ENCODE measurements at regions not wholly inside any gene's neighbourhood (a gene's known extent, or its start where the extent isn't known, plus 50 kb on each side); places are given as distances from the start of the nearest gene placed in this dataset.
A peak's percentile ranks its signal among the peaks of the same experiment; 100 is the strongest.
"Not testable (repeated sequence)": the region's sequence is repeated elsewhere in the genome, so short reads cannot be mapped to it uniquely, and the experiment has no call there.

DNA sequence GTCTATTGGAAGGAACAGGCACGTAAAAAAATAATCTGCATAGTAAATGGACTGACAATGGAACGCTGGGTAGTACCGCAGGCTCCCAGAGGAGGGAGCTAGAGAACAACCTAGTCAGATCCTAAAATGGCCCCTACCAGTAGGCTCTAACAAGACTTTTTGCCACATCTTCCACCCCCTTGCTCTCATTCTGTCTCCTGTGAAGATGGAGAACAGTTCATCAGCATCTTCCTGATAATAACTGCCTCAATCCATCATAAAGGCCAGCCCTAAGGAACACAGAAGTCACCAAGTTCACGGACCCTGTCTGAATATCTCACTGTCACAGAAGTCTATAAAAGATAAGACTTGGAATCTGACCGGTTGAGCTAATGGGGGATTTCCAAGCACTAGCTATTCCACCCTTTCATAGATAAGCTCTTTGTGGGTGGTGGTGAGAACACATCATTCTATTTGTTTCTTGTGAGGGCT is 133.4 kb downstream of the SLC1A3 start:
- peak; percentile 96 for DNase-seq

DNA sequence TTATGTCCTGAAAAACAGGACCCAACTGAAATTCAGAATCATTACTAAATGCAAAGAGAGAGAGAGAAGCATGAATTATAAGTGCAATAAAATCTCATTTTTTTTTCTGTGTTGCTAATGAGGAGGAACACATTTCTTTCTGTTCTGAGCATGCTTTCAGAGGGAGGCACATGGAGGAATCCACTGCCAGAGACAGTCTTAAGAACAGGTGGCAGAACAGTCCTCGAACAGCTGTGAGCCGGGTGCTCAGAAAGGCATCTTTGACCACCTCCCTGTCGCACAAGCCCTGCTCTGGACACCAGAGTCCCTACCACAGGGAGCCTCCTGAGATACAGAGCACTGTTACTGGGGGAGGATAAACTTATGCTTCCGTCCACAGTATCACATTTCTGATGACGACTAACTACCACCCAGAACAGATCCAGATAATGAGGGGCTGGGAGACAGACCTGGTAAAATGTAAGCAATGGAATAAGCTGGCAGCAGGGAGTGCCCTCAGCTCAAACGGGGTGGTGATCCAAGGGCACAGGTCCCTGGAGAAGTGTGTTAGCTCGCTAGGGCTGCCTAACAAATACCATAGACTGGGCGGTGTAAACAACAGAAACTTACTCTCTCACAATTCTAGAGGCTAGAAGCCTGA is 134.0 kb downstream of the SLC1A3 start:
- peak; percentile 90 for DNase-seq

DNA sequence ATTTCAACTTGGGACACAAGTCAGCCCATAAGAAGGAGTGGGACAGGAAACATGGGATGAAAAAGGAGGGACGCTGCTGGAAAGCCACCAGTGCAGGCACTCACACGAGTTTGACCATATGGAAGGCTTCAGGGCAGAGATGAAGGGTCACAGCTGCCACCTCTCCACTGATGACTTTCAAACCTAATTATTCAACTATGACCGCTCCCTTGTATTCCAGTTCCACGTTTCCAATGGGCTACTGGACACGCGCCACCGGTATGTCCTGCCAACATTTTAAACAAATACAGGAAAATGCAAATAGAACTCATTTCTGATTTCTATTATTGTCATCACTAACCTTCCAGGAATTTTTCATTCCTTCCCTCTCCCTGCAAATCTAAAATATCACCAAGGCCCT is 134.7 kb downstream of the SLC1A3 start:
- DNase-seq: peak; percentile 57

DNA sequence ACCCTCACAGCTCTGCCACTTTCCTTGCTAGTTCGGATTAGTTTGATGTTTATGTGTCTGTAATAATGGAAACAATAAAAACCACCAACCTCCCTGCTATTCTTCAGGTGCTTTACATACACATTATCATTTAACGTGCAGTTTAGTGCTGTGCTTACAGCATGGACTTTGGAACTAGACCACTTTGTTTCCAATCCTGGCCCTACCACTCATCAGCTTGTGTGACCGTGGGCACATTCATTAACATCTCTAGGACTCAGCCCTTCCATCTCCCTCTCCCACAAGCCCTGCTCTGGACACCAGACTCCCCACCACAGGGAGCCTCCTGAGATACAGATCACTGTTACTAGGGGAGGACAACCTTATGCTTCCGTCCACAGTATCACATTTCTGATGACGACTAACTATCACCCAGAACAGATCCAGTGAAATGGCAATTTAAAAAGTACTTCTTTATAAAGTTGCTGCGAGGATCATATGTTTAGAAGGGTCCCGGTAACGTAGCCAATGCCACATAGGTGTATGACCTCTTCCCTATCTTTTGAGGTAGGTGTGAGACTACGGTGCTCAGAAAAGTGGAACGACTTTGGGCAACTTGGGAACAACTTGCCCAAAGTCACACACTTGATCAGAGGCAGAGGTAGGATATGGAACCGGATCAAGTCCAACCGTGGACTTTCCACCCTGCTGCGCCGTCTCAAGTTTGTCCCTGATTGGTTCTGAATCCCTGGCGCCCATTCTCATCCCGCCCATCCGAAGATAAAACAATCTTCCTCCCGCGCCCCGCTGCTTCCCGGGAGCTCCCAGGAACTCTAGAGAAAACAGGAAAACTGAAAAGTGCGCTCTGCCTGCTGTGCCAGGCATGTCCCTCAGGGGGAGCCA is 132.4 kb upstream of the NIPBL start:
- DNase-seq: peak; percentile 84

DNA sequence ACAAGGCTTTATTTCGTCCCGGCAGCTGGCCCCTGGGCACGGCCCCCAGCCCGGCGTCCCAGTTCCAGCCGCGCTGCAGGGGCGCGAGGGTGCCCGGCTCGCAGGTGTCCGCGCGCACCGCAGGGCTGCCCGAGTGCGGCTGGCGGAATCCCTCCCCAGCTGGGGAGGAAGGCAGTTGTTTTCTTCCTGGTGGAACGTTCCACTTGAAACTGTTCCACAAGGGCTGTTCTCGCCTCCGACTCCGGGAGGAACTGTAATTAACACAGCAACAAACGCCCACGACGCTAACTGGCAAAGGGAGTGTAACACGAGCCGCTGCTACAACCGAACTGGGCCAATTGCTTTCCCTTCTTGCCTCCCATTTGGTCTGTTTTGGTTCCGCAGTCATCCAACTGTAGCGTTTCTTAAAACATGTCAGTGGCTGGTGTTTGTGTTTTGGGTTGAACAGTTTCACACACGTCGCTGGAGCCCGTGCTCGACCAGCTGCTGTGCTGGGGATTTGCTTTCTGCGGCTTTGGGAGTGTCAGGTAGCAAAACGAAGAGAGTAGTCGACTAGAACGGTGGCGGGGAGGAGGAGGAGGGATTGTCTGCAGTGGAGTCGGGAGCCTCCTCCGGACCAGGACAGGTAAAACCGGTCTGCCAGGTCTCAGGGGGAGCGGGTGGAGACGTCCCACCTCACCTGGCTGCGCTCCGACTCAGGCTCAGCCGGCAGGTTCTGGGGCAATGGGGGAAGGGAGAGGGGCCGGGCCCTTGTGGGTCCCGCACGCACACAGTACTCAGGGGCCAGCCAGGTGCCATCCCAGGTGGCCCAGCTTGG is 131.6 kb upstream of the NIPBL start:
- DNase-seq: peak; percentile 84

DNA sequence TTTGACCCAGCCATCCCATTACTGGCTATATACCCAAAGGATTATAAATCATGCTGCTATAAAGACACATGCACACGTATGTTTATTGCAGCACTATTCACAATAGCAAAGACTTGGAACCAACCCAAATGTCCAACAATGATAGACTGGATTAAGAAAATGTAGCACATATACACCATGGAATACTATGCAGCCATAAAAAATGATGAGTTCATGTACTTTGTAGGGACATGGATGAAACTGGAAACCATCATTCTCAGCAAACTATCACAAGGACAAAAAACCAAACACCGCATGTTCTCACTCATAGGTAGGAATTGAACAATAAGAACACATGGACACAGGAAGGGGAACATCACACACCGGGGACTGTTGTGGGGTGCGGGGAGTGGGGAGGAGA is 128.8 kb upstream of the NIPBL start:
- not testable (repeated sequence) for DNase-seq

DNA sequence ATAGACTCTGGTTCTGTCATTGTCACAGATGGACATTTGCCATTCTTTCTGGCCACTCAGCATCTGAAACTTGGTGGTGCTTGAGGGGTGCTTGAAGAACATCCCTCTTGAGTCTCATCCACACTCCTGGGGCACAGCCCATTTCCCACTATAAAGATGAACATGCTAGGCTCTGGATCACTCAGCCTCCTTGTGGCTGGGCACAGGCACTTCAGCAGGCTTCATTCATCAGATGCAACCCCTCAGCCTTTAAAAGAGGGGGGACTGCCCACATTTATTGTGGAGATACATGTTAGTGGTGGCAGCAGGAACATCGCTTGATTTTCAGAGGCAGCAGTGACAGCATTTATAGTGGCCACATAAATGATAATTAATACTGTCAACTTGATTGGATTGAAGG is 124.7 kb upstream of the NIPBL start:
- DNase-seq: no peak

DNA sequence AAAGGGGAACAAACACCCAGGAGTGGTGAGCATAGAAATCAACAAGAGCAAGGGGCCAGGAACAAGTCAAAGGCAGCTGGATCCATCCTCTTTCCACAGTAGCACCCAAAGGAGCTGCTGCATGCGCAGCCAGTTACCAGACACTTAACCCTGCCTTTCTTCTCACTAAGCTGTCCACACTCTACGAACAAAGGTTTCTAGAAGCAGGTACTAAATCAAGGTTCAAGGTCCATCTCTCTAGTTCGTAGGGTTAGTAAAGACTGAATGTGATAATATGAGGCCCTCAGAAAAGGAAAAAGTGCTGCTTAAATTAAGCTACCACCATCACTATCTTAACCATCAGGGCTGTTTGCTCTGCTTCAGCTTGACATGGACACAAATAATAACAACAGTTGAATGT is 121.2 kb upstream of the NIPBL start:
- no peak for DNase-seq

DNA sequence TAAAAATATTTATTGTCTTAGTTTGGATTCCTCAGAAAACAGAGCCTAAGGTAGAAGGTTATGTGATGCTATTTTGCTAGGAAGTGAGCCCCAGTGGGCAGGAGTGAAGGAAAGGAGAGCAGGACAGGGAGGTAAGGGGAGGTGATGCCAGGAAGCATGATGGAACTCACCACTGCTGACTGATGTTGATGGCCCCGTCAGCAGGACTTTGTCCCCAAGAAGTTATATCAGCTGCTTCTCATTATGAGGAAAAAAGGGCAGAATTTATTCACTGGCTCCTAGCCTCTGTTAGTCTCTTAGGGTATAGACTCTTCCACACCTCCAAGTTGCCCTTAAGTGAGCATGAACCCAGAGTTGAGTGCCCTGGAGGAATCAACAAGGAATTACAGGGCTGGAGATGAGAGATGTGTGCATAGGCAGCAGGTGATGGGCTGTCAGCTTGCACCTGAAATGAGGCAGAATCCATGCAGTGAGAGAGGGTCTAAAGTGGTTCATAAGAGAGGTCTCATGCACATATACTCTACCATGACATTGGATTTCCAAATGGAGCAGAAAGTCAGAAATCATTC is 120.6 kb upstream of the NIPBL start:
- no peak for DNase-seq

DNA sequence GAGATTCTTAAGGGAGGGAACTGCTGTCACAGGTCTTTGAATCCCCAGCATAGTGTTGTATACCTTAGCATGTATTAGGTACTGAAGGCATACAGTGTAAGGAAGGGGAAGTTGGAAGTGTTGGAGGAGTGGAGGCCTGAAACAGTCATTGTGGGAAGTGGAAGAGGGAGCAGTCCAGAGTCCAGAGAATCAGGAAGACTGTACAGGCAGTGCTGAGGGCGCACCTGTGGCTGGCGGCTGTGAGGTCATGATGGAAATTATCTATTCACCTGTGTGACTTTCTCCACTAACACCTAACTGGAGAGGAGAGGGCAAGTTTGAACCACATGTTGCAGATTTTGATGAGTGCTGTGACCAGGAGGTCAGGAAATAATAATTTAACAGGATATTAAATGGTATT is 119.7 kb upstream of the NIPBL start:
- no peak for DNase-seq

DNA sequence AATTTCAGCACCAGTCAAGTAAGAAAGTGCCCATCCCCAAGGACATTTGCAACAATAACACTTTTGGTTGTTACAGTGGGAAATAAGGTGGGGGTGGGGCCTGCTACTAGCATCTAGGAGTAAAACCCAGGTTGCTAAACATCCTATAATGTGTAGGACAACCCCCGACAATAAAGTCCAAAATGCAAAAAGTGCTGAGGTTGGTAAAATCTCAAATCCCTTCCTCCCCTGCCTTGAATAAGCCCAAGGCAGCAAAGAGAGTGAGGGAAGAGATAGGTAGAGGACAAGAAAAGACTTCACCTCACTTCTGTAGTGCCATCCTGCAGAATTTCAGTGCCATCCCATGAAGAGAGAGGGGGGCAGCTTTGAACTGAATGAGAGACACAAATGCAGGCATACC is 117.5 kb upstream of the NIPBL start:
- no peak for DNase-seq

DNA sequence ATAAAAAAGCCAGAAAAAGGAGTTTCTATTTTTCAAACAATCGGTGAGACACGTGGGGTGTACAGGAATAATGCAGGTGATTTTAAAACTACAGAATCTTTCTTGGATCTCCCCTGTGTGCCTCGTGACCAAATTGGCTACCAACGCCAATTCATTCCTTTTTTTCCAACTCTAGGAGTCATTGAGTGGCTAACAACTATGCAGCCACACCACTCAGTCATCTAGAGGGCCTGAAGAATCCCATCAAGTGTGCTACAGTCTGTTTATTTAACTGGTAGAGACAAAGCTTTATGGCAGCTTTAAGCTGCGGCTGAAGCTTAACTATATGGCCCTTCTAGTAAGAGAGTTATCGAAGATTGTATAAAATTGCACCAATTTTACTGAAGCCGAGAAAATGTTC is 113.1 kb upstream of the NIPBL start:
- no peak for DNase-seq

DNA sequence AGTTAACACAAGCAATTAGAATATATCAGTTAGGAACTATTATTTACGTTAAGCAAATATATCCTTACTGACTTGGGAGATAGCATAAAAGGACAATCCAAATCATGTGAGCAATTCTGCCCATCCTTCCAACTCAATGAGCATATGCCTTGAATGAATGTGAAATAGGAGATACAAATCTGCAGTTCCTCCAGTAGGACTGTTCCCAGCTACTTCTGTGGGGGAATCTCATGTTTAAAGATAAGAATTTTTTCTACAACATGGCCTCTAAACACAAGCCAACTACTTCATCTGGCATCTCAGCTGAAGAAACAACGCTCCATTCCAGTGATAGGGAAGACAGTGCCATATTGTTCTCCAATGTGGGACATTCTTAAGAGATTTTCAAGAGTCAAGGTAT is 110.7 kb upstream of the NIPBL start:
- DNase-seq: no peak

DNA sequence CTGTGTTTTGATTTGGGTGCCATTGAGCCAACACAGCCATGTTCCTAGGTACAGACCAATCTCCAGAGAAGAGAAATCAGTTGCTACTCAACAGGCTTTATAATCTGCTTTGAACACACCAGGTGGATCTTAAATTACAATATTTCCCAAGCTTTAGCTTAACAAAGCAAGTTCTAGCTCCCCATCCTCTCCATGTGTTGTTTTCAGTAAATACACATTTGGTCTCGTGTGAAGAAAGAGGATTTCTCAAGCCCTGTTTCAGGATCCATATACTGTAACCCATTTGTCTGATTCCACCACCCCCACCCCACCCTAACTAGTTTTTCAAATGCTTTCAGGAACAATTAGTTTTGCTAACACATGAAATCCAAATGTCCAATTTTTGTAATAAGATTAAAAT is 109.6 kb upstream of the NIPBL start:
- DNase-seq: no peak

DNA sequence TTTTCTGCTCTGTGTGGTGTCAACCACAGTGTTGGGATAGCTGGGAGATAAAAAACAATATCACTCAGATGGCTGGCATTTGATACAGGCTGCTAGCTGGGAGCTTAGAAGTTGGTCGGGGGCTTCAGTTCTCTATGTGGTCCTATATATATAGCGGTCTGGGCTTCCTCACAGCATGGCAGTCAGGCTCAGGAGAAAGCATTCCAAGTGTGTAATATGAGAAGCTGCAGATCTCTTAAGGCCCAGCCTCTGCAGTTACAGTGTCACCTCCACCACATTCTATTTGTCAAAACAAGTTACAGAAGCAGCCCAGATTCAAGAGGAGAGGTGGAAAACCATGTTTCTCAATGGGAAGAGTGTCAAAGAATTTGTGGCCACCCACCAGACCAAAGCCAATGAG is 108.1 kb upstream of the NIPBL start:
- DNase-seq: no peak

DNA sequence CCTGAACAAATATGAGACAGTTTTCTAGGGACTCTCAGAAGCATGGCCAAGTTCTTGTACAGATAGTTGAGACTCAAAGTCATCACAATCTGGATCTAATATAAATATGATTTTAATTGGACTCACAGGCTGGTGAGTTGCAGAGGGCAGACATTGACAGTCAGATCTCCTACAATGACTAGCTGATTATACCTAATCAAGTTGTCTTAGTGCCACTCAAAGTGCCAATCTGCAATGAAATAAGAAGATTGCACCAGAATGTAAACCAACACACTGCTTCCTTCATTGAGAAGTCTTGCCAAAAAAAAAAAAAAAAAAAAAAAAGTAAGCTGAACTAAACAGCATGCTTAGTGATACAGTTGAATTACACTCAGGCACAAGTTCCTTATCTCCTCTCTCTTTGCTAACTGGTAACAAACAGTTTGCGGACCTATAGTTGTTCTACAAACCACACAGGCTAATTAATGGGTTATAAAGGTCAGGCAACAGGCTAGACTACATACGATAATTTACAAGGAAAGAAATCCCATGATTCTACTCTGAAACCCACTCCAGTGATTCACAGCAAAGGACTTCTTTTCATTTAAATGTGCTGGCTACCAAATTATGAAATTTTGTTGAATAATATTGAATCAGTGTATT is 107.3 kb upstream of the NIPBL start:
- DNase-seq: peak; percentile 21

DNA sequence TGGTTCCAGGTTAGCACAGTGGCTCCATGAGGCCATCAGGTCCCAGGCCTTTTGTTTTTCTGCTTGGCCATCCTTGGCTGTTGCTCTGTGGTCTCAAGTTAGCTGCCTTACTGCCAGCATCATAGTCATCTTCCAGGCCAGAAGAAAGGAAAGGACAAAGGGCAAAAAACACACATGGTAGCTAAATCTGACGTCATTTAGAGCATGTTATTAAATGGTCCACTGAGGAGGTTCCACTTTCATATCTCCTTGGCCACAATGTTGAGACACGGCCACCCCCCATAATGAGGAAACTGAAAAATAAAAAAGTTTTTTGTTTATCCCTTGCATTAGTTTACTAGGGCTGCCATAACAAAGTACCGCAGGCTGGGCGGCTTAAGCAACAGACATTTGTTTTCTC is 106.4 kb upstream of the NIPBL start:
- no peak for DNase-seq

DNA sequence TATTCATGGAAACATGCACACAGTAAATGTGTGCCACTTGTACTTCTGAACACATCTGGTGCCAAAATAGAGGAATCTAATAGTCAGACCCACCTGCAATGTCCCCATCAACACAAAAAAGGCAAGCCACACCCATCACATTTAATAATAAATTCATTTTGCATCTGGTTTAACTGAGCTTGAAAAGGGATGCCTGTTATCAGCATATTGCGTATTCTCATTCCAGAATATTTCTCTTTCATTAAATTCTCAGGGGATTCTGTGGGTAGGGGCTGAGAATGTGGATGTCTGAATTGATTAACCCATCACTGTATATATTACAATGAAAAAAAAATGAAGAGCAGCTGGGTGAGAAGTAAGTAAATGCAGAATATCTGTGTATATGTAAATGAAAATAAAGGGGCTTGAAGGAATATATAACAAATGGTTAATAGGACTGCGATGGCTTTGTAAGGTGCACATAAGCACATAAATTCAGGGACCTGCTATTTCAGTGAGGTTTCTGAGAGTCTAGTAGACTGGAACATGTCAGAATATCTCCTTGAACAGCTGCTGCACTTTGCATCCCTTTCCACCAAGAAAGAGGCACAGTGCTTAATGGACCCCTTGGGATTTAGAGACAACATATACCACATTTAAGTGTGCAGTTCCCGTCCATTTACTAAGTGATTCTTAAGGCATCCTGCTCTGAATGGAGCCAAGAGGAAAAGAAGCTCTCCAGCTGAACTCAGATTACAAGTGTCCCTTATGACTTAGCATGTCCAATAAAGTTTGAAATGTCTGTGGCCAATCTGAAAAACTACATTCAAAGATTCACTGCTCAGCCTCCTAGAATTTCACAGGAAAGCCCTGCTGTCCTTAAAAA is 104.1 kb upstream of the NIPBL start:
- DNase-seq: no peak

DNA sequence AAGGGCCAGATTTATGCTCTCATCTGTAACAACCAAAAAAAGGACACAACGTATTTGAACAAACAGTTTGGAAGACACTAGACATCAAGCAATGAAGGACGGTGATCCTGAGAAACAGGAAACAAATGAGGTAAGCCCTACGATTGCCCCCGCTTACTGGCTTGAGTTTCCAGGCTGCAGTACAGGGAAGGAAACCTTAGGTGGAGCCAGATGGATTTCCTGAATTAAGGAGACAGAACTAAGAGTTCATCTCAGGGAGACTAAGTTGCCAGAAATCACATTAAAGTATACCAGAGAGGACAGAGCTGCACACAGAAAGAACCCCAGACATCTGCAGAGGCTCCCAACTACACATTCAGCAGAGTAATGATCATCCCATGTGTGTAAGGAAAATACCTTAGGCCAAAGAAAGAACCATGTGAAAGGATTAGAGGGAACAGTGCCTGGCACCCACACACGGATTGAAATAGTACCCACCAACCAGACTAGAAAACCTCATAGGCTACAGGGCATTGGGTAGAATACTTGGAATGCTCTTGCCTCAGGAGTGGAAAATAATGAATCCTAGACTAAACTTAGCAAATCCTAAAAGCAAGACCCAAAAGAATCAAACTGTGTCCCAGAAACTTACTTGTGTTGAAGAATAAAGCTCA is 99.3 kb upstream of the NIPBL start:
- peak; percentile 67 for DNase-seq

DNA sequence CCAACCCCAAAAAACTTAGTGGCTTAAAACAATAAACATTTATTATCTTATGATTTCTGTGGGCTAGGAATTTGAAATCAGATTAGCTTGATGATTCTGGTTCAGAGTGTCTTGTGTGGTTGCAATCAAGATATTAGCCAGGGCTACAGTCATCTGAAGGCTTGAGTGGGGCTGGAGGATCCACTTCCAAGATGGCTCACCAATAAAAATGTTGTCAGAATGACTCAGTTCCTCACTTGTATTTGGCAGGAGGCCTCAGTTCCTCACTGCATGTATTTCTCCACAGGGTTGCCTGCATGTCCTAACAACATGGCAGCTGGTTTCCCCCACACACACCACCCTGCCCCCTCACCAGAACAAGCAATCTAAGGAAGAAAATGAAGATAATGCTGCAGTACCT is 98.2 kb upstream of the NIPBL start:
- DNase-seq: no peak

DNA sequence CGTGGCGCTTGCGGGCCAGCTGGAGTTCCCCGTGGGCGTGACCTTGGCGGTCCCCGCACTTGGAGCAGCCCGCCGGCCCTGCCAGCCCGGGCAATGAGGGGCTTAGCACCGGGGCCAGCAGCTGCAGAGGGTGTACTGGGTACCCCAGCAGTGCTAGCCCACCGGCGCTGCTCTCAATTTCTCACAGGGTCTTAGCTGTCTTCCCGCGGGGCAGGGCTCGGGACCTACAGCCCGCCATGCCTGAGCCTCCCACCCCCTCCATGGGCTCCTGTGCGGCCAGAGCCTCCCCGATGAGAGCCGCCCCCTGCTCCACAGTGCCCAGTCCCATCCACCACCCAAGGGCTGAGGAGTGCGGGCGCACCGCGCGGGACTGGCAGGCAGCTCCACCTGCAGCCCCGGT is 94.0 kb upstream of the NIPBL start:
- not testable (repeated sequence) for DNase-seq
